LoVo (cell line): ENCODE measurements at regions not wholly inside any gene's neighbourhood (a gene's known extent, or its start where the extent isn't known, plus 50 kb on each side); places are given as distances from the start of the nearest gene placed in this dataset.

ENCODE experiments used
- DNase-seq: peaks from one replicate; pipeline ENCODE4 v3.0.0-alpha.2; 2016; ENCODE audit warnings: low spot score

- DNase-seq: no peak
Observed at GRCh38 chr22:27574002-27574366, 227.6 kb downstream of the MN1 start.

- DNase-seq: no peak
Observed at GRCh38 chr22:27574651-27575050, 226.9 kb downstream of the MN1 start.

DNA sequence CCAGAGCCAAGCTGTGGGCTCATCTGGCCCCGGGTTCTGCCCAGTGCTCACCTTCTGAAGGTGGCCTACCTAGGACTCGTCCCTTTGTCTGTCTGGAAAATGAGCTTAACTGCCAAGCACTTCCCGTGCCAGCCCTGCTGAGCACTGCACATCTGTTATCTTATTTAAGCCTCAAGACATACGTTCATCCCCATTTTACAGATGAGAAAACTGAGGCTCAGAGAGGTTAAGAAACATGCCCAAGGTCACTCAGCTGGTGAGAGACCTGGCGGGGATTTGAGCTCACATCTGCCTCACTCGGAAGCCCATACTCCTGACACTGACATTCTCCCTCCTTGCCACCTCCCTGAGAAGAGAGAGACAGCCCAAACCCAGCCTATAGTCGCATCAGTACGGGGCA is 226.2 kb downstream of the MN1 start:
- DNase-seq: no peak

DNA sequence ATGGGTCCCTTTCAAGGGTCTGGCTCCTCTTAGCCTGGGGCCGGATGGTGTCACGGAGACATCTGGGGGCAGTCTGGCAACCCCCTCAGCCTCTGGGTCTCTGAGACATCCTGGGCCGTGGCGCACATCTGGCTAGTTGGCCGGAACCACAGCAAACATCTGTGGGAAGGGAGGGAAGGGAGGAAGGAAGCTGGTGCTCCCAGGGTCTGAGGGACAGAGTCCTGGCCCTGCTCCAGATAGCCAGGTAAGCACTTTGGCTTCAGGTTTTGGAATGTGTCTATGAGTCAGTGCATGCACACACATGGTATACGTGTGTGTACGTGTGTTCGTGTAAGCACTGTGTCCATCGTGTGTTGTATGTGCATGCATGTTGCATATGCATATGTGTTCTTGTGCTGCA is 225.1 kb downstream of the MN1 start:
- no peak for DNase-seq

GRCh38 chr22:27576815-27577573 is 224.6 kb downstream of the MN1 start:
- no peak for DNase-seq

DNA sequence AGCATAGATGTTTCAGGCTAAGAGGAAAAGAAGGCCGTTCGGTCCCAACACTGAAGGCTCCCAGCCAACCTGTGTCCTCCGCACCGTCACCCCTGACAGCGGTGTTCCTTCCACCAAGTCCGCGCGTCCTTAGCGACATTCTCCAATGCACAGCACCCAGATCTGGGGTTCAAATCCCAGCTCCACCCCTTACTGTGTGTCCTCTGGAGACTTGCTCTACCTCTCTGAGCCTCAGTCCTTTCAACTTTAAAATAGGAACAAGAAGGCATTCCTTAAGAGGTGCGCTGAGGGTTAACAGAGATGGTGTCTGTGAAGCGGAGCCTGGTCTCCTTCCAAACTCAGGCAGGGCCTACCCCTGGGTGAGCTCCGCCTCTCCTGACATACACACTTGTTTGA is 224.0 kb downstream of the MN1 start:
- DNase-seq: no peak

- no peak for DNase-seq
Observed at GRCh38 chr22:27578937-27579617, 222.5 kb downstream of the MN1 start.

DNA sequence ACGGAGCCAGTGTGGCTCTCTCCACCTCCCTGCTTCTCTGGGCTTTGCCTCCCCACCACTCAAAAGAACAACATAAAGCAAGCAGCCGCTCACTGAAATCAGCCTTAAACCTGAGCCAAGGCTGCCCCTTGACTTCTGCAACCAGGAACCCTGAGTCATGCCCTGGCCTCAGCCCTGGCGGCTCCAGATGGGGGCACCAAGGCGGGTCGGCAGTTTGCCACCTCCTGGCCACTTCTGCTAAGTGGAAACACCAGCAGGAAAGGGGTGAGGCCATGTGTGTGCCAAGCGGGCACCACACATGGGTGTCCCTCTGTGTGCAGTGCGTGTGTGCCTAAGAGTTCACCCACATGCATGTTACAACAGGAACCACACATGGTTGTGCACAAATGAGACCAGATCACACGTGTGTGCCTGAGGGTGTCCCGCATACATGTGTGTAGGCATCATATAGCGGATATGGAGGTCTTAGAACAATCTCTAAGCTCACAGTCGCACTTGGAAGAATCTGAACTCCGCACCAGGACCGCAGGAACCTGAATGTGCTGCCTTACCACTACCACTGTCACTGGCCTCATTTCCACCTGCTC is 221.2 kb downstream of the MN1 start:
- no peak for DNase-seq

DNA sequence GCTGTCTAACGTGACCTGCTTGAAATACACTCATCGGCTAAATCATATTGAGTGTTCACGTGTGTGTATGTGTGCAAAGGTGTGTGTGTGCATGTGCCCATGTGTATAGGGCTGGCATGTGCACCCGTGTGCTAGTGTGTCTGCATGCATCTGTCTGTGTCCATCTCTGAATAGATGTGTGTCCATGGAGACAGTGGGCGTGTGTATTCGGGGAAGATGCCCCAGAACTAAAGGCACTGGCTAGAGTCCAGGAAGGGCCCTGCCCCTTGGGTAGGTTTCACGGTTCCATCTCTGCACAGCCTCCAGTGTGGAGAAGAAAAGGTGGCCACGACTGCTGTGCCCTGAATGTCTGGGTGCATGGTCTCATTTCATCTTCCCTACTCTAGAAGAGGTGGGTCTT is 220.3 kb downstream of the MN1 start:
- DNase-seq: no peak

- no peak for DNase-seq
Observed at GRCh38 chr22:27581688-27582087, 219.9 kb downstream of the MN1 start.

DNA sequence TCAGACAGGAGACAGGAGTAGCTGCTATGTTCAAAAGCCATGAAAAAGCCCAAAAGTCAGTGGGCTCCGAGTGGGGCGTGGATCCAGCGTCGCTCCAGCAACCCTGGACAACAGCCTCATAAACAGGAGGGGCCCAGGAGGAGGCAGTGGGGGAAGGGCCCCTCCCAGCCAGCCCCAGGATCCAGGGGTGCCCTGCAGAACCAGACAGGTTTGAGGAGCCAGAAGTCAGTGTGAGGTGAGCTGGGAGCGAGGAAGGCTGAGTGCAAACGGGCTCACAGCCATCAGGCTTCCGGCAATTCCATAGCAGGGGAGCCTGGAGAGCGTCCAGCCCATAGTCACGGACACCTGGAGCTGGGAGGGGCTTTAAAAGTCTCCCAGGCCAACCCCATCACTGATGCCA is 217.7 kb downstream of the MN1 start:
- no peak for DNase-seq

DNA sequence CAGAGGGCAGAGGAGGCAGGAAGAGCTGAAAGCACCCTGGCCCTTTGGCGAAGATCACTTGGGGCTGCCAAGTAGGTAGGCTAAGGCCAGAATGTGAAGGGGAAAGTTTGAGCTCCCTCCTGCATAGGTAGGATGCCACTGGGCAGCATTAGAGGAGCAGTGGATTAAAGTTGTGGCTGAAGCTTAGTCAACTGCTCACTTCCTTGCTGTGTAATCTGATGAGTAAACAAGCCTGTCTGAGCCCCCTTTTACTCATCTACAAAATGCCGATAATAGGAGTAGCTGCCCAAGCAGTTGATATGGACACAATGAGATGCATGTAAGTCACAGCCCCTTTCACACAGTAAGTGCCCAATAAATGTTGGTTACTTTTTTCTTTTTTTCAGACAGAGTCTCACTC is 216.4 kb downstream of the MN1 start:
- no peak for DNase-seq

- no peak for DNase-seq
Observed at GRCh38 chr22:27588268-27588667, 213.3 kb downstream of the MN1 start.

DNA sequence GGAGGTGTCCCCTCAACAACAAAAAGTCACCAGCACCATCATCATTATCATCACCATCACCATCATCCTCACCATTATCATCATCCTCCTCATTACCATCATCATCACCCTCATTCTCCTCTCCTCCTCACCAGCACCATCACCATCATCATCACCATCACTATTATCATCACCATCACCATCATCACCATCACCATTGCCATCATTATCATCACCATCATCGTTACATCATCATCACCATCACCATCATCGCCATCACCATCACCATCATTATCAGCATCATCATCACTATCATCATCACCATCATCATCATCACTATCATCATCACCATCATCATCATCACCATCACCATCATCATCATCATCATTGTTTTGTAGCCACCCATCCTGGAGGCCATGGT is 212.6 kb downstream of the MN1 start:
- DNase-seq: no peak

DNA sequence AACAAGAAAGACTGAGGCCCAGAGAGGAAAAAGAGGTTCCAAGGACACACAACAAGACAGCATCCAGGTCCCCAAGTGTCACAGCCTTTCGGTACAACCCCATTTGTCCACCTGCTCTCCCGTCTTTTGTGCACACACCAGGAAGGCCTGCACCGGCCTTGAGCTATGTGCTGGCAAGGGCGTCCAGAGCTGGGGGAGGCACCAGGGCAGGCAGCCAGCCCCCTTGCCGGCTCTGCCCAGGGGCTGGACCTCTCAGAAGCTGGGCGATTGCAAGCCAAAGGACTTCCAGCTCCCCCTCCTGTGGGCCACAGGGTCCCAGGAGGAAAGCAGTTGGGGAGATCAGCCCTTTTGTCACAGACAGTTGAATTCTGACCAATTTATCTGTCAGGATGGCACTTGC is 210.5 kb downstream of the MN1 start:
- DNase-seq: no peak

GRCh38 chr22:27593378-27593777 is 208.2 kb downstream of the MN1 start:
- no peak for DNase-seq

- no peak for DNase-seq
Observed at GRCh38 chr22:27594020-27594419, 207.5 kb downstream of the MN1 start.

- no peak for DNase-seq
Observed at GRCh38 chr22:27594474-27595134, 207.0 kb downstream of the MN1 start.

GRCh38 chr22:27596133-27596870 is 205.3 kb downstream of the MN1 start:
- DNase-seq: no peak

GRCh38 chr22:27597703-27598444 is 203.7 kb downstream of the MN1 start:
- no peak for DNase-seq

DNA sequence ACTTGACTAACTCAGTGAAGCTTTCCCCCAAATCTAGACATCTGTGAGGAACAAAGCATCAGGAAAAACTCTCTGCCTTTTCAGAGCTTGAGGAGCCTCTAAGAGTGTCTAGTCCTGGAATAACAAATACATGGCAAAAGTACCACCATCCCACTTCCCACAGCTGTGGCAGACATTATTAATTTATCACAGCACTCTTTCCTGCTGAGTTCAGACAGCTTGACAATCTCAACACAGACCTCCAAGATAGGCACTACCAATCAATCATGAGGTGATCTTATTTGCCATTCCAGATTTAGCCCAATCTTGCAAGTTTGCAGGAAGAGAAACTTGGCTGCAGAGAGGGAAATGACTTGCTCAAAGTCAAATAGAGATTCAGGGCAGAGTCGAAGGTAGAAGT is 202.8 kb downstream of the MN1 start:
- DNase-seq: no peak

DNA sequence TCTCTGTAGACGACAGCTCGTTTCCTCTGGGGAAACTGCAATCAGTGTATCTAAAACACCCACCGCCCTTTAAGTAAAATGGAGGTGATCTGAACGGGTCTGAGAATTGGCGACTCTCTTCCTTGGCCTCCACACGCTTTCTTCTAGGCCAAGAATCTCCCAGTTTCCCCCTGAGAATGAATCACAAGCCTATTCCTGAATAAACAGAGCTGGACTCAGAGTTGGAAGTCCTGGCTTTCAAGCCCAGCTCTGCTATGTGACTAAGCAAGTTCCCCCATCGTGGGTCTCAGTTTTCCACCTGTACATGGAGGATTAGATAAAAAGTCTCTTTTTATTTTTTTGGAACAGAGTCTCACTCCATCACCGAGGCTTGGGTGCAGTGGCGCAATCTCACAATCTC is 200.4 kb downstream of the MN1 start:
- DNase-seq: no peak
